ENCODE measurements at regions not wholly inside any gene's neighbourhood (a gene's known extent, or its start where the extent isn't known, plus 50 kb on each side); places are given as distances from the start of the nearest gene placed in this dataset.

DNA sequence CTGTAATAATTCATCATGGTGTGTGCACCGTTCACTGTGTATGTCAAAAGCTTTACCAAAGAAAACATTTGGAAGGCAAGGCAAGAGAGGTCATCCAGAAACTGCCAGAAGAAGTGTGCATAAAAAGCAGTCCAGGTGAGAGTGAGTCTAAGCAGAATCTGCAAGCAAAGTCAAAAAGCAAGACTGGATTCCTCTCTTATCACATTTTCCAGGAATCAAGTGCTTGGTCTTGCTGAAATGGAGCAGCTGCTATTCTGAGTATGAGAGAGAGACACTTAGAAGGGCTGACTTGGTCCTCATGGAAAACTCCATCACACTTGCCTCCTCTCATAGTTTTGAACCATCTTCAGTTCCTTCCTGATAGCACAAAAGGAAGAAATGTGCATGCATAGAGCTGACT is 231.3 kb downstream of the ANAPC1 start:
- TF ChIP-seq, protein P1, sequence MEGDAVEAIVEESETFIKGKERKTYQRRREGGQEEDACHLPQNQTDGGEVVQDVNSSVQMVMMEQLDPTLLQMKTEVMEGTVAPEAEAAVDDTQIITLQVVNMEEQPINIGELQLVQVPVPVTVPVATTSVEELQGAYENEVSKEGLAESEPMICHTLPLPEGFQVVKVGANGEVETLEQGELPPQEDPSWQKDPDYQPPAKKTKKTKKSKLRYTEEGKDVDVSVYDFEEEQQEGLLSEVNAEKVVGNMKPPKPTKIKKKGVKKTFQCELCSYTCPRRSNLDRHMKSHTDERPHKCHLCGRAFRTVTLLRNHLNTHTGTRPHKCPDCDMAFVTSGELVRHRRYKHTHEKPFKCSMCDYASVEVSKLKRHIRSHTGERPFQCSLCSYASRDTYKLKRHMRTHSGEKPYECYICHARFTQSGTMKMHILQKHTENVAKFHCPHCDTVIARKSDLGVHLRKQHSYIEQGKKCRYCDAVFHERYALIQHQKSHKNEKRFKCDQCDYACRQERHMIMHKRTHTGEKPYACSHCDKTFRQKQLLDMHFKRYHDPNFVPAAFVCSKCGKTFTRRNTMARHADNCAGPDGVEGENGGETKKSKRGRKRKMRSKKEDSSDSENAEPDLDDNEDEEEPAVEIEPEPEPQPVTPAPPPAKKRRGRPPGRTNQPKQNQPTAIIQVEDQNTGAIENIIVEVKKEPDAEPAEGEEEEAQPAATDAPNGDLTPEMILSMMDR (conservative IDR thresholded peaks at IDR 0.05; ENCODE audit: low read depth, low read length) = no peak
- no peak for TF ChIP-seq EZH2 (IDR thresholded peaks at IDR 0.05; ENCODE audit: low read length, unreplicated experiment)

All from PC-3 (cell line).